ENCODE measurements at regions not wholly inside any gene's neighbourhood (a gene's known extent, or its start where the extent isn't known, plus 50 kb on each side); places are given as distances from the start of the nearest gene placed in this dataset.

GRCh38 chr22:49238181-49239141 lies 589.2 kb downstream of the BRD1 start (continued):
- no peak for TF ChIP-seq ZBTB17 (tag by site-specific recombination; IDR thresholded peaks at IDR 0.05)
- no peak for TF ChIP-seq ZNF350 (tag by site-specific recombination; IDR thresholded peaks at IDR 0.05)
- no peak for TF ChIP-seq CTCF (tag by site-specific recombination; IDR thresholded peaks at IDR 0.05)
- no peak for TF ChIP-seq ZNF585B (tag by site-specific recombination; IDR thresholded peaks at IDR 0.05)

GRCh38 chr22:49237703-49238102 lies 590.0 kb downstream of the BRD1 start:
- Histone ChIP-seq H3K4me1 (ENCODE audit: control insufficient read depth, insufficient read depth, low read length) (no peaks in the 10 kb centered on the region), H3K4me3 (ENCODE audit: low read depth, low read length) (no peak overlapping the region), H3K9me3 (ENCODE audit: control insufficient read depth, insufficient read depth, low read depth, low read length) (no peaks in the 10 kb centered on the region), H3K27ac (ENCODE audit: extremely low read depth, low read depth, low read length) (no peak overlapping the region), H3K36me3 (ENCODE audit: control insufficient read depth in 2 of 2, insufficient read depth in 1 of 2, low read length in 2 of 2) (no peaks in the 10 kb centered on the region)
- ChIA-PET CTCF (no interaction called here), POLR2A (no interaction called here)
- TF ChIP-seq ZNF664 (tag by site-specific recombination; IDR thresholded peaks at IDR 0.05) = no peak
- TF ChIP-seq INSM2 (tag by site-specific recombination; IDR thresholded peaks at IDR 0.05) = no peak
- TF ChIP-seq ZNF280C (tag by site-specific recombination; IDR thresholded peaks at IDR 0.05) = no peak
- no peak for TF ChIP-seq ZNF324 (tag by site-specific recombination; IDR thresholded peaks at IDR 0.05)
- TF ChIP-seq ZNF184 (tag by site-specific recombination; IDR thresholded peaks at IDR 0.05) = no peak
- no peak for TF ChIP-seq ZNF626 (tag by site-specific recombination; IDR thresholded peaks at IDR 0.05)
- TF ChIP-seq BCL6B (tag by site-specific recombination; IDR thresholded peaks at IDR 0.05) = no peak

- CTCF ChIA-PET = no interaction called here
- H3K4me1 ChIP-seq (ENCODE audit: control insufficient read depth, insufficient read depth, low read length) = no peaks in the 10 kb centered on the region
- no peak for TF ChIP-seq MEIS1 (CRISPR knock-in tag; IDR thresholded peaks at IDR 0.05; ENCODE audit: borderline replicate concordance)
- no peak for TF ChIP-seq ZSCAN30 (tag by site-specific recombination; IDR thresholded peaks at IDR 0.05)
- no peak for TF ChIP-seq HOXD13 (CRISPR knock-in tag; IDR thresholded peaks at IDR 0.05; ENCODE audit: borderline replicate concordance)
- TF ChIP-seq ZSCAN4 (tag by site-specific recombination; IDR thresholded peaks at IDR 0.05) = no peak
- TF ChIP-seq KLF17 (tag by site-specific recombination; IDR thresholded peaks at IDR 0.05) = no peak
- TF ChIP-seq ZNF48 (tag by site-specific recombination; IDR thresholded peaks at IDR 0.05) = no peak
- no peak for TF ChIP-seq GLIS1 (tag by site-specific recombination; IDR thresholded peaks at IDR 0.05)
- no peak for TF ChIP-seq IKZF3 (tag by site-specific recombination; IDR thresholded peaks at IDR 0.05)
- TF ChIP-seq ZBTB1 (tag by site-specific recombination; IDR thresholded peaks at IDR 0.05) = no peak
- no peak for TF ChIP-seq ZNF704 (tag by site-specific recombination; IDR thresholded peaks at IDR 0.05)
- TF ChIP-seq GLI2 (tag by site-specific recombination; IDR thresholded peaks at IDR 0.05; ENCODE audit: borderline replicate concordance, low read depth) = no peak
- TF ChIP-seq KLF1 (tag by site-specific recombination; IDR thresholded peaks at IDR 0.05) = no peak
Observed at GRCh38 chr22:49237279-49237678, 590.4 kb downstream of the BRD1 start.

More at GRCh38 chr22:49237279-49237678, 590.4 kb downstream of the BRD1 start:
- POLR2A ChIA-PET = no interaction called here
- Histone ChIP-seq H3K36me3 (ENCODE audit: control insufficient read depth in 2 of 2, insufficient read depth in 1 of 2, low read length in 2 of 2) (no peaks in the 10 kb centered on the region), H3K4me3 (ENCODE audit: low read depth, low read length) (no peak overlapping the region), H3K9me3 (ENCODE audit: control insufficient read depth, insufficient read depth, low read depth, low read length) (no peaks in the 10 kb centered on the region), H3K27ac (ENCODE audit: extremely low read depth, low read depth, low read length) (no peak overlapping the region)
